SK-N-SH (cell line): ENCODE measurements at regions not wholly inside any gene's neighbourhood (a gene's known extent, or its start where the extent isn't known, plus 50 kb on each side); places are given as distances from the start of the nearest gene placed in this dataset.

ENCODE experiments used
- CTCF ChIA-PET: fragments of 300-600, 350-600 bp; formaldehyde crosslinking; extraction: SDS; loops from one replicate; lab custom pipeline; 2021; lab: Yijun Ruan, JAX
- POLR2A ChIA-PET: fragments of 350-600 bp; sonication (Branson Sonifier 250); formaldehyde crosslinking; extraction: SDS; loops from one replicate; lab custom pipeline; 2020; ENCODE audit warnings: antibody characterized with exemption, inconsistent platforms; lab: Yijun Ruan, JAX
- DNase-seq: peaks from one replicate; pipeline ENCODE4 v3.0.0; 2012
- H2AFZ ChIP-seq: fragments of 200-600 bp; sonication (generic); 2 replicates; pipeline ENCODE4 v1.8.1; 2016; ENCODE audit warnings: antibody characterized with exemption, mild to moderate bottlenecking, low read depth
- H3F3A ChIP-seq: fragments of 200-600 bp; sonication (generic); replicated peaks from 2 replicates; pipeline ENCODE3; 2016; ENCODE audit warnings: antibody characterized with exemption, mild to moderate bottlenecking; ENCODE audit not compliant: insufficient read depth
- H3K27ac ChIP-seq, 2 experiments: fragments of 200-500 bp in 1 of 2; fragments of 200-600 bp in 1 of 2; sonication (Bioruptor generic) in 1 of 2; sonication (generic), shearing (Covaris generic) in 1 of 2; 2 replicates each; pipeline versions ENCODE4 v1.5.1 to v1.6.1; 2014 to 2016; ENCODE audit warnings: low read depth in 2 of 2, inconsistent platforms in 1 of 2, low read length in 1 of 2, mild to moderate bottlenecking in 1 of 2, mixed read lengths in 1 of 2
- H3K27me3 ChIP-seq: fragments of 200-600 bp; sonication (generic), shearing (Covaris generic); 2 replicates; pipeline ENCODE4 v1.6.1; 2016; ENCODE audit warnings: mixed run types; ENCODE audit not compliant: insufficient read depth
- H3K36me3 ChIP-seq, 2 experiments: fragments of 200-500 bp in 1 of 2; fragments of 200-600 bp in 1 of 2; sonication (Bioruptor generic) in 1 of 2; sonication (generic) in 1 of 2; replicated peaks in 1 of 2; 2 replicates each; pipeline versions ENCODE3 to v1.5.1; 2014 to 2016; ENCODE audit warnings: low read length in 1 of 2, mild to moderate bottlenecking in 1 of 2; ENCODE audit not compliant: insufficient read depth in 2 of 2, control insufficient read depth in 1 of 2
- H3K4me1 ChIP-seq, 2 experiments: fragments of 200-500 bp in 1 of 2; fragments of 200-600 bp in 1 of 2; sonication (Bioruptor generic) in 1 of 2; sonication (generic), shearing (Covaris generic) in 1 of 2; 2 replicates each; pipeline versions ENCODE4 v1.5.1 to v1.6.1; 2014 to 2016; ENCODE audit warnings: low read depth in 1 of 2, low read length in 1 of 2, mixed run types in 1 of 2; ENCODE audit not compliant: insufficient read depth in 2 of 2, control insufficient read depth in 1 of 2
- H3K4me2 ChIP-seq: fragments of 200-600 bp; sonication (generic), shearing (Covaris generic); 2 replicates; pipeline ENCODE4 v1.6.1; 2017; ENCODE audit warnings: mixed run types
- H3K4me3 ChIP-seq, 2 experiments: fragments of 200-500 bp in 1 of 2; fragments of 200-600 bp in 1 of 2; sonication (Bioruptor generic) in 1 of 2; sonication (generic), shearing (Covaris generic) in 1 of 2; 2 replicates each; pipeline versions ENCODE4 v1.5.1 to v1.8.1; 2014 to 2016; ENCODE audit warnings: low read depth in 2 of 2, inconsistent platforms in 1 of 2, low read length in 1 of 2, mild to moderate bottlenecking in 1 of 2, mixed read lengths in 1 of 2, moderate library complexity in 1 of 2
- H3K79me2 ChIP-seq: fragments of 200-600 bp; sonication (generic); 2 replicates; pipeline ENCODE4 v1.8.1; 2017; ENCODE audit warnings: mild to moderate bottlenecking; ENCODE audit not compliant: insufficient read depth
- H3K9ac ChIP-seq: fragments of 200-600 bp; sonication (generic); 2 replicates; pipeline ENCODE4 v1.6.1; 2017; ENCODE audit warnings: mixed run types
- H3K9me2 ChIP-seq: fragments of 200-600 bp; sonication (generic); 2 replicates; pipeline ENCODE4 v1.6.1; 2017; ENCODE audit warnings: mixed run types
- H3K9me3 ChIP-seq: fragments of 200-600 bp; sonication (generic); 2 replicates; pipeline ENCODE4 v1.6.1; 2017; ENCODE audit warnings: mixed run types, mild to moderate bottlenecking, moderate library complexity
- H4K20me1 ChIP-seq: fragments of 200-600 bp; sonication (generic); 2 replicates; pipeline ENCODE4 v1.6.1; 2017; ENCODE audit warnings: mild to moderate bottlenecking, mixed run types; ENCODE audit not compliant: insufficient read depth
- CHD2 ChIP-seq: fragments of 150-350 bp; IDR thresholded peaks from 2 replicates; pipeline ENCODE4 v1.6.1; 2018; ENCODE audit warnings: low read length; ENCODE audit not compliant: partially characterized antibody
- CTCF ChIP-seq: fragments of 200-600 bp; sonication (generic); IDR thresholded peaks from 2 replicates; pipeline ENCODE4 v1.6.1; 2017; ENCODE audit warnings: antibody characterized with exemption, mild to moderate bottlenecking, moderate library complexity
- EZH2phosphoT487 ChIP-seq: fragments of 200-600 bp; sonication (generic); IDR thresholded peaks from 2 replicates; pipeline ENCODE4 v1.6.1; 2017; ENCODE audit warnings: low read depth, mixed run types, mild to moderate bottlenecking, antibody characterized with exemption, moderate library complexity, borderline replicate concordance
- FOXJ3 ChIP-seq: sonication (generic); formaldehyde crosslinking; IDR thresholded peaks from 2 replicates; pipeline ENCODE4 v1.5.1; 2020; ENCODE audit warnings: mild to moderate bottlenecking, missing genetic modification reagents
- GATA2 ChIP-seq: sonication (generic); formaldehyde crosslinking; IDR thresholded peaks from 2 replicates; pipeline ENCODE4 v1.5.0; 2020; ENCODE audit warnings: mild to moderate bottlenecking, missing genetic modification reagents
- REST ChIP-seq: IDR thresholded peaks from 2 replicates; pipeline ENCODE4 v1.6.1; 2012; ENCODE audit warnings: mild to moderate bottlenecking, low read depth, low read length, moderate library complexity
- RFX5 ChIP-seq: IDR thresholded peaks from 2 replicates; pipeline ENCODE4 v1.6.1; 2012; ENCODE audit warnings: mild to moderate bottlenecking, improper control_type of control experiment, low read length
- RXRA ChIP-seq: IDR thresholded peaks from 2 replicates; pipeline ENCODE4 v1.4.0; 2012; ENCODE audit warnings: low read depth, mild to moderate bottlenecking, borderline replicate concordance
- SIN3A ChIP-seq: IDR thresholded peaks from 2 replicates; pipeline ENCODE4 v1.6.1; 2012; ENCODE audit warnings: low read depth, mild to moderate bottlenecking, low read length, moderate library complexity, borderline replicate concordance
- SMC3 ChIP-seq: IDR thresholded peaks from 2 replicates; pipeline ENCODE4 v1.6.1; 2012; ENCODE audit warnings: low read depth, low read length, improper control_type of control experiment
- TAF1 ChIP-seq: IDR thresholded peaks from 2 replicates; pipeline ENCODE4 v1.6.1; 2012; ENCODE audit warnings: low read depth, mild to moderate bottlenecking, low read length, moderate library complexity, borderline replicate concordance
- USF2 ChIP-seq: fragments of 150-350 bp; IDR thresholded peaks from 2 replicates; pipeline ENCODE4 v1.6.1; 2017; ENCODE audit warnings: antibody characterized with exemption, low read length, low read depth, borderline replicate concordance
- WGBS: methylation state at CpG from one replicate; pipeline ENCODE4 v1.1.6; 2017; ENCODE audit warnings: low lambda C conversion rate; 5-methylcytosine and 5-hydroxymethylcytosine counted together

DNA sequence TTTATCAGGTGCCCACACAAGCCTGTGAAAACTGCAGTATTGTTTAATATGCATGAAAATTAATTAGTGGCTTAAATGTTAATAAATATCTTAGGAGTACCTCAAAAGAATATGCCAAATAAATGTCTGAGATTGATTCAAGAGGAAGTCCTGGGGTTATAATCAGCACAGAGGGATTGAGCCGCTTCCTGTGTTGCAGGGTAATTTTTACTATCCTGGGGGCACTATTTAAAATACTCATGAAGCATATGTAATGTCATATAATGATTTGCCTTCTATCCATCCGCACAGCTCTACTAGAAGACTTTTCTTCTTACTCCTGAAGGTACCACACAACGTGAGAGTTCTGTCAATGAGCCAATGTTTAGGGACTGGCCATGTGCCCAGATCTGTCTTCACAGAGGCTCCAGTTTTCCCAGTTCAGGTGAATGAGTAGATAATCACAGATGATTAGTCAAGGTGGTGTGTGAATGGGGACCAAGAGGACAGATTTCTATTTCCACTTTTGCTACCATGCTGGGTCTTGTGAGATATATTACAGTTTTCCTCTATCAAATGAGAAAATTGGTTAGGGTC lies 233.3 kb downstream of the USP46 start:
- H3K27me3 ChIP-seq: no peaks in the 10 kb centered on the region
- no peak overlapping the region for H3K27ac ChIP-seq
- H3K9ac ChIP-seq: no peak overlapping the region
- DNase-seq: no peak
- 28% methylated on average over 3 of the region's 3 CpGs for WGBS
- no peaks in the 10 kb centered on the region for H3F3A ChIP-seq
- TF ChIP-seq GATA2: no peak
- no peak for TF ChIP-seq CHD2
- TF ChIP-seq FOXJ3 (CRISPR knock-in tag): no peak
- TF ChIP-seq RFX5: no peak
- TF ChIP-seq RXRA: no peak
- no peak for TF ChIP-seq CTCF
- no peak for TF ChIP-seq REST
- TF ChIP-seq SIN3A: no peak
- no peak for TF ChIP-seq SMC3
- no peak overlapping the region for H3K4me3 ChIP-seq
- POLR2A ChIA-PET: no interaction called here
- H3K4me2 ChIP-seq: no peak overlapping the region
- no peaks in the 10 kb centered on the region for H3K36me3 ChIP-seq
- H3K79me2 ChIP-seq: no peaks in the 10 kb centered on the region
- peaks cover 0 to 24% of the 10 kb centered on the region in 2 experiments; a peak in 2 of 4 replicates for H3K4me1 ChIP-seq
- H3K9me3 ChIP-seq: no peaks in the 10 kb centered on the region
- no peaks in the 10 kb centered on the region for H4K20me1 ChIP-seq
- H3K9me2 ChIP-seq: no peaks in the 10 kb centered on the region
- CTCF ChIA-PET: interaction anchor here (1.2 kb wide), 1 partner anchor 50 kb away, joined by 3 read pairs; no protein-coding TSS in a partner anchor
- H2AFZ ChIP-seq: no peak overlapping the region

DNA sequence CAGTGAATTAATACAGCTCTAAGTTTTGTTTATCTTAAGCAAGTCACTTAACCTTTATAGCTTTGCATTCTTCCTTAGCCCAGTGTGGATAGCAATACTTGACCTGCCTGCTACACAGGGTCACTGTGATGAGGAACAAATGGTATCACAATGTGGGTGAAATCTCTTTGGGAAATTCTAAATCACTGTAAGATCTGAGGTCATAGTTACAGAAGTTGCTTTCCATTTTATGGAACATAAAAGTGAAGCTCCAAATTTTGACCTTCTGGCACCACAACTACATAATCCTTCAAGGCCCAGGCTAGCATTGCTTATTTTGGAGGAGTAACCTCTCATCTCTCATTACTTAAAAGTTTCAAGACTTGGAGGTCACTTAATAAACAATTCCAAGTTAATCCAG lies 227.7 kb downstream of the USP46 start:
- no peaks in the 10 kb centered on the region for H3K36me3 ChIP-seq
- no peak for TF ChIP-seq TAF1
- TF ChIP-seq CHD2: no peak
- no peak for TF ChIP-seq EZH2phosphoT487
- TF ChIP-seq USF2: no peak
- TF ChIP-seq CTCF: no peak
- H3K9ac ChIP-seq: no peak overlapping the region
- H3K27me3 ChIP-seq: no peaks in the 10 kb centered on the region
- H3K79me2 ChIP-seq: no peaks in the 10 kb centered on the region
- H3K9me2 ChIP-seq: no peaks in the 10 kb centered on the region
- no peaks in the 10 kb centered on the region for H3K9me3 ChIP-seq
- CTCF ChIA-PET: interaction anchor here (1.2 to 1.4 kb wide), 2 partner anchors 13 to 114 kb away, joined by 3 read pairs; no protein-coding TSS in a partner anchor
- H3K27ac ChIP-seq: no peak overlapping the region
- H2AFZ ChIP-seq: no peak overlapping the region
- no peak overlapping the region for H3K4me3 ChIP-seq
- POLR2A ChIA-PET: no interaction called here
- H3F3A ChIP-seq: no peaks in the 10 kb centered on the region
- no peak overlapping the region for H3K4me2 ChIP-seq
- DNase-seq: no peak
- peaks cover 0 to 9% of the 10 kb centered on the region in 2 experiments; a peak in 1 of 4 replicates for H3K4me1 ChIP-seq
- H4K20me1 ChIP-seq: no peaks in the 10 kb centered on the region
